ENCODE measurements at regions not wholly inside any gene's neighbourhood (a gene's known extent, or its start where the extent isn't known, plus 50 kb on each side); places are given as distances from the start of the nearest gene placed in this dataset.

DNA sequence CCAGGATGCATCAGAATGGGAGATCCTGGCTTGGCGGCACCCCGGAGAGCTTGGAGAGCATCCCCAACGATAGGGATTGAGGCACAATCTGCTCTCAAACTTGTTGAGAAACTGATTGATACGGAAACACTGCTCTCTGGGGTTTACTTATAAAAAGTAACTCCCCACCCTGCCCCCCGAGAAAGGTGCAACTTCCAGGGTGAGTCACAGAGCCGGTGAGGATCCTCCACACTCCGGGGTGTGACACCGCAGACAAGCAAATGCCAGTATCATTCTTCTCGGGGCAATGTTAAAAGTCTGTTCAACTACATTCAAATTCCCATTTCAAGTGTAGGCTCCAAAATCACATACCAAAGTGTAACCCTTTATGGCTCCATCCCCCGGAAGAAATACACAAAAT, 84.4 kb upstream of the MLN start:
- TF ChIP-seq, protein P1, sequence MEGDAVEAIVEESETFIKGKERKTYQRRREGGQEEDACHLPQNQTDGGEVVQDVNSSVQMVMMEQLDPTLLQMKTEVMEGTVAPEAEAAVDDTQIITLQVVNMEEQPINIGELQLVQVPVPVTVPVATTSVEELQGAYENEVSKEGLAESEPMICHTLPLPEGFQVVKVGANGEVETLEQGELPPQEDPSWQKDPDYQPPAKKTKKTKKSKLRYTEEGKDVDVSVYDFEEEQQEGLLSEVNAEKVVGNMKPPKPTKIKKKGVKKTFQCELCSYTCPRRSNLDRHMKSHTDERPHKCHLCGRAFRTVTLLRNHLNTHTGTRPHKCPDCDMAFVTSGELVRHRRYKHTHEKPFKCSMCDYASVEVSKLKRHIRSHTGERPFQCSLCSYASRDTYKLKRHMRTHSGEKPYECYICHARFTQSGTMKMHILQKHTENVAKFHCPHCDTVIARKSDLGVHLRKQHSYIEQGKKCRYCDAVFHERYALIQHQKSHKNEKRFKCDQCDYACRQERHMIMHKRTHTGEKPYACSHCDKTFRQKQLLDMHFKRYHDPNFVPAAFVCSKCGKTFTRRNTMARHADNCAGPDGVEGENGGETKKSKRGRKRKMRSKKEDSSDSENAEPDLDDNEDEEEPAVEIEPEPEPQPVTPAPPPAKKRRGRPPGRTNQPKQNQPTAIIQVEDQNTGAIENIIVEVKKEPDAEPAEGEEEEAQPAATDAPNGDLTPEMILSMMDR (conservative IDR thresholded peaks at IDR 0.05): no peak
- TF ChIP-seq EZH2 (IDR thresholded peaks at IDR 0.05; ENCODE audit: low read depth): no peak
